GM12873 (cell line): ENCODE measurements at regions not wholly inside any gene's neighbourhood (a gene's known extent, or its start where the extent isn't known, plus 50 kb on each side); places are given as distances from the start of the nearest gene placed in this dataset.

Experiments
- TF ChIP-seq, protein P1 (sequence below): IDR thresholded peaks from 2 replicates; pipeline ENCODE4 v1.5.1; 2012; ENCODE audit warnings: low read depth, mild to moderate bottlenecking, moderate library complexity, low read length, control low read depth; ENCODE audit not compliant: insufficient read depth; ENCODE audit errors: missing control alignments

DNA sequence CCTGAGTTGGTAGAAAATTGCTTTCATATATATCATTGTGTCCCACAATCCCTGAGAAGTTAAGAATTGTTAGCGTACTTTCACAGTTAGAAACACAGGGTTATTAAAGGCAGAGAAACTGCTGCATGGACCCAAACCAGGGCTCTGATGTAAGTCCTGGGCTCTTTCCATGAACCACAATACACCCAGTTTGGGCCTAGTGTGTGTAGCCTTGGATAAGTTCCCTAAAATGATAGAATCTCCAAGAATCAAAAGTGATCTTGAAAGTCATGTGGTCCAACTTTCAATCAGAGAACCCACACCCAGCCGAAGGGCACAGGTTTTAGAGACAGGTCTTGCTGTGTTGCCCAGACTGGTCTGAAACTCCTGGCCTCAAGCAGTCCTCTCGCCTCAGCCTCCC lies 257.8 kb upstream of the KLF3 start:
- TF ChIP-seq, protein P1, sequence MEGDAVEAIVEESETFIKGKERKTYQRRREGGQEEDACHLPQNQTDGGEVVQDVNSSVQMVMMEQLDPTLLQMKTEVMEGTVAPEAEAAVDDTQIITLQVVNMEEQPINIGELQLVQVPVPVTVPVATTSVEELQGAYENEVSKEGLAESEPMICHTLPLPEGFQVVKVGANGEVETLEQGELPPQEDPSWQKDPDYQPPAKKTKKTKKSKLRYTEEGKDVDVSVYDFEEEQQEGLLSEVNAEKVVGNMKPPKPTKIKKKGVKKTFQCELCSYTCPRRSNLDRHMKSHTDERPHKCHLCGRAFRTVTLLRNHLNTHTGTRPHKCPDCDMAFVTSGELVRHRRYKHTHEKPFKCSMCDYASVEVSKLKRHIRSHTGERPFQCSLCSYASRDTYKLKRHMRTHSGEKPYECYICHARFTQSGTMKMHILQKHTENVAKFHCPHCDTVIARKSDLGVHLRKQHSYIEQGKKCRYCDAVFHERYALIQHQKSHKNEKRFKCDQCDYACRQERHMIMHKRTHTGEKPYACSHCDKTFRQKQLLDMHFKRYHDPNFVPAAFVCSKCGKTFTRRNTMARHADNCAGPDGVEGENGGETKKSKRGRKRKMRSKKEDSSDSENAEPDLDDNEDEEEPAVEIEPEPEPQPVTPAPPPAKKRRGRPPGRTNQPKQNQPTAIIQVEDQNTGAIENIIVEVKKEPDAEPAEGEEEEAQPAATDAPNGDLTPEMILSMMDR = no peak

DNA sequence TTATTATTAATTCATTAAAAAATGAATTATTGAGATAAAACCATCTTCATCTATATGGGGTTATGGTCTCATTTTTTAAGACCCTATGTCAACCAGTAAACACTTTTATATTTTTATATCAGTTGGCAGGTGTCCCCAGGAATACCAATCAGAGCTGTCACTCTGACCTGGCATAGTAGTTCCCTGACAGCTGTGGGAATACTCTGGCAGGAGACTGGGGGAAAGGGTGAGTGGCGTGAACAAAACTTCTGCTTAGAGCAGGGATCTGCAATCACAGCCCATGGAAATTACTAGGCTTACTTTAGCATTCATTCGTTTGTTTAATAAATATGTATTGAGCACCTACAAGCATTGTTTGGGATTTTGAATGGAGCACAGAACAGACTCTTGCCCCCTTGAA lies 254.1 kb upstream of the KLF3 start:
- TF ChIP-seq, protein P1 = no peak

DNA sequence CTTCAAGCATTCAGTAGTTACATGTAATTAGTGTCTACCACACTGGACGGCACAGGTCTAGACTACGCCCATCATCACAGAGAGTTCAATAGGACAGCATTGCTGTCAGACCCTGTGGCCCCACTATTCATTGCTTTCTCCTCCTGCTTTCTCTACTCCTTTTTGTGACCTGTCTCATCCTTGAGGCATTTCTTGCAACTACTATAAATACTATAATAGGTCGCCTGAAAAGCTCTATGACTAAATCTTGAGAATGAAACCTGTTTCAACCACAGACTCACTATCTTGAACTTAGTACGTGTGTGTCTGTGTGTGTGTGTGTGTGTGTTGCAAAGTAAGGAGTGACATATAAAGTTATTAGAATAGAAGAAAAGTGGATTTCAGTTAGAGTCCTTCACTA lies 252.9 kb upstream of the KLF3 start:
- TF ChIP-seq, protein P1 = no peak

DNA sequence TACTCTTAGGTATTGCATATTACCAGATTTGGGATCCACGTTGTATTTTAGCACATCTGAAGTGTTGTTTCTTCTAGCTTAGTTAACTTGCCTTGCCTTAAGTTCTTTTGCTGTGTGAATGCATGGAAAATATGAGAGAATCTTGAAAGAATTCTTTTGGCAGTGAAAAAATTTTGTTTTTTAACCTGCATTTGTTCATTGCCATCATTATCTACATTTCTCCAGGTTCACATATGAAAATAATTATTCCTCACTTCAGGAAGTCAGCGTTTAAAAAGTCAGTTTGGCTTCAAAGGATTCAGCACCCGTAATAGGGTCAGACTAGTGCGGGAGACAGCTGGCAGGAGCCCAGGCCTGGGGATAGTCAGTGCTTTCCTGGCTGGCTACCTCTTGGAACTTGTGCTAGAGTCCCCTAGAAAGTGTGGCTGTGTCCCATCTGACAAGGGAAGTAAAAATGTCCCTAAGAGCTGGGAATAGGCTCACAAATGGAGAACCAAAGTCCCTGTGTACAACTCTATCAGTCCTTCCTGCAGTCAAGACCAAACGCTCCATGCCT lies 251.9 kb upstream of the KLF3 start:
- TF ChIP-seq, protein P1 = no peak

DNA sequence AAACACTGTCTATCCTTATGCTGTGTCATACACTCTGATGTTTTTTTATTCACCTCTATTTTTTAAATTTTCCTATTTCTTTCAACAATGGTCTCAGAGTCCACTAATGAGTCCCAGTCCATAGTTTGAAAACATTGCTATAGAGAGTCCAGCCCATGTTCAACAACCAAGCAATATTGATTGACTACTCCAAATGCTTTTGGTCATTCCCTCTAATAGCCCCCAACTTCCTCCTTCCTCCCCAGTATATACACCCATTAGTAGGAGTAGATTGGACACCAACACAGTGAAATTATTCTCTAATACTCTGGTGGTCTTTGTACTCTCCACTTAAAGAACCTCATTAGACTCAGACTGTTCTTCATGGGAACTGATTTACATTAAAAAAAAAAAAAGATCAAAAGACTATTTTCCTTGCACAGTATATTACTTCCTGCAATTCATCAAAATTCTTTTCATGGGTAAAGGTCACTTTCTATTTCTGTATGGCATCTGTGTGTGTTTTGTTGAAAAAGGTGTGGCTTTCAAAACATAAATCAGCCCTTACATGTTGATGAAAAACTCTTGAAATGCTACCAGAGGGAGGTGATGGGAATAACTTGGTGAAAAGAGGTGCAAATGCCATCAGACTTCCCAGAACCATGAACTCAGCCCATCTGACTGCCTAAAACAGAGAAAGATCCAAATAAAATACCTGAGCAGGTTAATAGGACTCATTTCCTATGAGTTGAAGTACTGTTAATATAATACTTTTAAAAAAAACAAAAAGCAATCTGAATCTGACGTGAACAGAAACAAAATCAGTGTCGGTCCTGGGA lies 250.3 kb upstream of the KLF3 start:
- TF ChIP-seq, protein P1 = no peak

DNA sequence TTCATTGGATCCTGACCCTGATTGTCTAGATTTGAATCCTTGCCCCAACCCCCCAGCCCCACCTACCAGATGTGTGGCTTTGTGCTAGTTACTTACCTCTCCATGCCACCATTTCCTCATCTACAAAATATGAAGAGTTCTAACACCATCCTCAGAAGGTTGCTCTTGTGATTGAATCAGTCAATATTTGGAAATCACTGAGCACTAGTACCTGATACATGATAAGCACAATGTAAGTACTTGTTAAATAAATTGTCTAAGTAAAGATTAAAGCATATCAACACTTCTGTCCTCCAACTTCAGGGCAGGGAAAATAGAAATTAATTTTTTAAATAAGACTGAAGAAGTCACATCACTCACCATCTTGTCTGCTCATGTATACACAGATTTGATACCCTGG lies 249.6 kb upstream of the KLF3 start:
- TF ChIP-seq, protein P1 = no peak

DNA sequence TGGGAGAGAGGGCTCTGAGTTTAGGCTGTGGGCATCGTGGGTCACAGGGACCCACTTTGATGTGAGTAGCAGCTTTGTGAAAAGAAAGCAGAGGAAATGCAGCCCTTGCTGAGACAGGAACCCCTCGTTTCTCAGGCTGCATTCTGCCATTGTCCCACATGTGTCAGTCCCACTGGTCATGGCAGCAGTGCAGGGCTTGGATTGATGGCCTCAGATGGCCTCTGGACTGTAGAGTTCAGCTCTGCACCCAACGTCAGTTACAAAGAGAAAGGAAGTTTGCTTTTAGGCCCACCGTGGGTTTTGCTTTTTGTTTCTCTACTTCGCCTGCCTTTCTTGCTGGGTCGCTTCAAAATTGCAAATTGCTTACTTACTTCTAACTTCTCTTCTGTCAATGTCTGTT lies 248.3 kb upstream of the KLF3 start:
- TF ChIP-seq, protein P1 = no peak
